Jurkat, Clone E6-1 (cell line): ENCODE measurements at regions not wholly inside any gene's neighbourhood (a gene's known extent, or its start where the extent isn't known, plus 50 kb on each side); places are given as distances from the start of the nearest gene placed in this dataset.

Experiments used
- DNase-seq: peaks from one replicate; pipeline ENCODE4 v3.0.0-alpha.2; 2011; ENCODE audit warnings: low read depth, low spot score
- H3K4me3 ChIP-seq: 2 replicates; pipeline ENCODE4 v1.5.1; 2011; ENCODE audit warnings: mild to moderate bottlenecking, low read length, control low read depth, moderate library complexity

DNA sequence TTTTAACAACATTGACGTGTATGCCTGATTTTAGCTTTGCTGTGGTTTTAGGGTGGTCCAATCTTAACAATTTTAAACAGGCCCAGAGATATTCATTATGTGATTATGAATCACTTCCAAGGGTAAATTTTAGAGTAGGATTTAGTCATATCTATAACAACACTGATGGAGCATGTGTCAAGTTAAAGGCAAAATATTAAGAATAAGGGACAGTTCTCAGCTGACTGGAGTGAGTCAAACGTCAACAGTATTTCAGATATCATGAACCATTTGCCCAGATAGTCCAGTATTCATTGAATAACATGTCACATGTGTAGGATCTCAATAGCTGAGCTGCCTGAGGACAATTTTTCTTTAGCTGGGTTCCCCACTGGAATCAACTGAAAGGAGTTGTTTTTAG lies 61.3 kb upstream of the VCX2 start:
- H3K4me3 ChIP-seq = no peak overlapping the region
- DNase-seq = no peak

DNA sequence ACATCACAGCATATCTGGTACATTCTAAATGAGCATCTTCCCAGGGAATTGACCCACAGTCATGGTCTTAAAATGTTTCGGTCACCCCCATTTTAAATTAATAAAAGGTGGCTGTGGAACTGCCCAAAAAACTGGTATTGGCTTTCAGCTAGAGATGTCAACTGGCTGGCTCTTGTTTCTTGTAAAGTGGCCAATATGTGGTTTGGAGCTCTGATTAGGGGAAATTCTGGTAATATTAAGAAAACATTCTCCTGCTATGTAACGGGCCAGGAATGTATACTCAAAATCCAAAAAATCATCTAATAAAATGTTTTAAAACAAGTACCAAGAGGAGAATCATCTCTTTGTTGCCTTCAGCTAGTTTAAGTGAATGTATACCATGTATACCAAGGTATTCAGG lies 62.0 kb upstream of the VCX2 start:
- DNase-seq = no peak
- no peak overlapping the region for H3K4me3 ChIP-seq

DNA sequence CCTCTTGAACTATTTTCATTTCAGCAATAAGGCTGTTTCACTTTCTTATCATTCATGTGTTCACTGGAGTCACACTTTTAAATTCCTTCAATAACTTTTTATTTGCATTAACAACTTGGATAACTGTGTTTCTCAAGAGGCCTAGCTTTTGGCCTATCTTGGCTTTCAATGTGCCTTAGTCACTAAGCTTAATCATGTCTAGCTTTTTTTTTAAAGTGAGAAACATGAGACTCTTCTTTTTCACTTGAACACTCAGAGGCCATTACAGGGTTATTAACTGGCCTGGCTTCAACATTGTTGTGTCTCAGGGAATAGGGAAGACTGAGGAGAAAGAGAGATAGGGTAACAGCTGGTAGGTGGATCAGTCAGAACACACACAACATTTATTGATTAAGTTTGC lies 64.0 kb upstream of the VCX2 start:
- no peak overlapping the region for H3K4me3 ChIP-seq
- no peak for DNase-seq

DNA sequence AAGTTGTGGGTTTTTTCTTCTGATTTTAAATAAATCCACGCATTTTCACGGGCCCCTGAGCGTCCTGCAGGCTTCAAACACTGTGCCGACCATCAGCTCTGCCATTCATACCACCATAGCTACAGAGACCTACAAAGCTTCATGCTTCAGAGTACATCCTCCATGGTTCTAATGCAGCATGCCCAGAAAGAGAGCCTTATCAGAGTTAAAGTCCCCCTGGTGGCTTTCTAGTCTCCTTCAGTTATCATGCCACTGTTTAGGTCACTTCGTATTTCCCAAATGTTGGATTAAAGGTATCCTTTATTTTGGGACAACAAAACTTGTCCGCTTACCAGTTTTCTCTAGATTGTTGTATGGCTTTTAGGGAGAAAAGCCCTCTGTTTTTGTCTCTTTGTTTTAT lies 66.7 kb upstream of the VCX2 start:
- H3K4me3 ChIP-seq = no peak overlapping the region
- DNase-seq = no peak

DNA sequence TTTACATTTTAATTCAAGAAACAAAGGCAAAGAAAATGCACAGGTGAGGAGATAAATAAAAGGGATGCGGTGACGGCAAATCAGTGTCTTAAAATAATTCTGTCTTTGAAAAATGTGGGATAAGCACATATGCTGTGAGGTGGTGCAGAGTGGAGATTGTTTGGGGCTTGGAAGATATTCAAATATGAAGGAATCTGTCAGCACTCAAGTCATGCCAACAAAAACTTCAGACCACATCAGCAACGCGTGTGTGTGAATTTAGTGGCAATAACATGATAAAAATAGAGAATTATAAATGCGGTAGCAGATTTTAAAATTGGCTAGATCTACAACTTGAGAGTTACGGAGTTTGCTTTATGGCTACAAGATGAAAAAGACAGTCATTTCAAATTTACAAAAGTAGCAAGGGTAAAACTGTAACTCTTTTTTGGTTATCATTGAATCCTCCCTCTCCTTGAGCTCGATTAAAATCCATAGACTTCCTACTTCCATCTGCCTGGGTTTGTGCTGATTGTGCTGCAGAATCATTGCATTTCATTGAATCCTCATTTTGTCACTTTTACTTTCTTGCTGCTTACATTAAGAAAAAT lies 71.5 kb upstream of the VCX2 start:
- no peak for DNase-seq
- H3K4me3 ChIP-seq = no peak overlapping the region

DNA sequence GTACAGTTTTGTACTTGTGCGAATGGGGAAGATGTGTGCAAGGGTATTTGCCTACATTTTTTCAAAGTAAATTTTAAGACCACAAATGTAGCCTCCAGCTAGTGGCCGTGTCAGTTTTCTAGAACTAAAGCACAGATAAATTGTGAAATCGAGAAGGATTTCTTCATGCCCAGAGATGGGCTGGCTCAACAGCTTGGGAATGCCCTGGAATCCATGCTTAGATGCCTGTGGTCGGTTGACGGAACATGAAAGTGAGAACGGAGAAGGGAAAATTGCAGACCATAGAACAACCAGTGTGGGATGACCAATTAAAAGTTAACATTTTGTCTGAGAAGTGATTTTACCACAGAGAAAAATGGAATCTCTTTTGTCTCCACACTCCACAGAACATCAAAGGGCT lies 73.2 kb upstream of the VCX2 start:
- no peak overlapping the region for H3K4me3 ChIP-seq
- no peak for DNase-seq

DNA sequence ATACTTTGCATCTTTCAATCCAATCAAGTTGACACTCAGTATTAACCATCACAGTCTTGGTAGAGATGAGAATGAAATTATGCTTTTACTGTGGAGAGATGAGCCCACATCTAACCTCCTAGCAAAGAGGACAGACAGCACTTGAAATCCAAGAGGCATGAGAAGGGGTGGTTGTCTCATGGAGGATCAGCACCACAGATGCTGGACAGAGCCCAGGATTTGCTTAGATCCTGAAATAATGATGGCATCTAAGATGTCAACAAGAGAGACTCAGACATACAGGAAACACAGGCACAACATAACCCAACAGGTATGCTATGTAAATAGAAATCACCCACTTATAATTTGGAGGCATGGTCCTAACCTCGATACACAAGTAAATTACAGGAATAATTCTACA lies 74.3 kb upstream of the VCX2 start:
- H3K4me3 ChIP-seq = no peak overlapping the region
- no peak for DNase-seq

DNA sequence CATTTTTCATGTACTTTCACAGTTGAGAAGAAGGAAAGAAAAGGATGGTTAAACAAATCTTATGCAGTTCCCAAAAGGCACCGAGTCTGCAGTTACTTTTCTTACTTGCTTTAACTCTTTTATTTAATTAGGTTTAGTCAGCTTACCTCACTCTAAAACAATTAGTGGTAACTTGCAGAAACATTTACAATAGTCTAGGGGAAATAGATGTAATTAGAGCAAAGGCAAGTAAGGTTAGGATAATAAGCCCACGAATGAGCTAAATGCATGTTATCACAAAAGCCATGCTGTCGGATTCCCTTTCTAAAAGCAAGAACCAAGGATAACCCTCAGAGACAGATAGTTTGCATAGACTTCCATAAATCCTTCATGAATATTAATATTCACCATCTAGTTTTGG lies 82.0 kb upstream of the VCX2 start:
- no peak overlapping the region for H3K4me3 ChIP-seq
- no peak for DNase-seq

DNA sequence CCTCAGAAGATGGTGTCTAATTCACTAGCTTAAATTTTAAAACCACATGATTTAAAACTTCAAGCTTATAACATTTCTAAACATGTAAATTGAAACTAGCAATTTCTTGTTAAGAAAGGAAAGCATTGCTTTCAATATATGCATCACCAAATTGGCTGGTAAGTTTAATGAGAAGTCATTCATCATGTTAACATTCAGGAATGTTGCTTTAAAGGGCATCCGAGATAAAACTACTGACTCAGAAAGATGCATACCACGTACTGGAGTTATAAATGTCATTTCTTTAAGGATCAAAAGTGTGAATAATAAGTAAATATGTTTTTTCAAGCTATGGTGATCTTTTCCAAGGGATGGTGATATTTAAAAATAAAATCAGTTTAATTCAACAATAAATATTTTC lies 83.3 kb upstream of the VCX2 start:
- H3K4me3 ChIP-seq = no peak overlapping the region
- DNase-seq = no peak

DNA sequence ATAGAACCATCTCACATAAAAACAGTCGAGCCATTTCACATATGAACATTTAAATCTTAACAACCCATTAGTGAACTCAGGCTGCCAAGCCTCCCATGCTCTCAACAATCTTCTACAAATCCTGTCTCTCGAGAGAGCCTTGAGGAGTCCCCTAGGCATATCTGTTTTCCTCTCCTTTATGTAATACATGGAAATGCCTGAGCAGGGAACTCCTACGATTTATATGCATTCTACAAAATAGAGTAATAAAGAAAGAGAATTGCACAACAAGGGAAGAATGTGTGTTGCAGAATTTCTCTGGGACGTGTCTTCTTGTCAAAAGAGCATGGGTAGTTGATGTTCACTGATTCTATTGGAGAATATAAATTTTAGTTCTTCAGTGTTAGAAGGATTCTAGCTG lies 101.8 kb upstream of the VCX2 start:
- no peak overlapping the region for H3K4me3 ChIP-seq
- DNase-seq = no peak

DNA sequence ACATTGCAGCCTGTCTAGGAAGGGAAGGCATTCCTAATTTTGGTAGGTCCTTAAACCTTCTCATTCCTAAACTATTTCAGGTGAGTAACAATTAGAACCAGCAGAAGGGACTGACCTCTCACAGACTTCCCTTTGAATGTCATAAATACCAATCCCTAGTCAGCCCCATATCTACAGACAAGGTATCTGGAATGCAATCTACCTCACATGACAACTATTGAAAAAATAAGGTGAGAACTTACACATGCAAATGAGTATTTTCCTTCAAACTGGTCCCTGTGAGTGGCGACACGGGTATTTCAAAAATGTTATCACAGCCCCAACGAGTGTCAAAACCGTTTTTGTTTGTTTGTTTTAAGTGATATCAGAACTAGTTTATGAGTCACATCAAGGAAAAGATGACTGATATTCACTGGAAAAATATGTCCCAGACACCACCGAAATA lies 102.4 kb upstream of the VCX2 start:
- no peak overlapping the region for H3K4me3 ChIP-seq
- DNase-seq = no peak

DNA sequence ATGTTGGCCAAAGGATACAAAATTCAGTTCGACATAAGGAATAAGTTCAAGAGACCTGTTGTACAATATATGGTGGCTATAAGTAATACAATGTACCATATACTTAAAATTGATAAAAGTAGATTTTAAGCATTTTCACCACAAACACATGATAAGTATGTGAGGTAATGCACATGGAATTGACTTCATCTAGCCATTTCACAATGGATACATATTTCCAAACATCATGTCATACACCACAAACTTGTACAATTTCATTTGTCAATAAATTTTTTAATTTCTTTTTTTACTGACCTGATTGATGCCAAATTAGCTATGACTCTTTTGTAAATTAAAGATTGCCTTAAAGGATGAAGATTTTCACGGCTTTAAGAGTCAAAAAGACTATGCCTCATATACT lies 103.1 kb upstream of the VCX2 start:
- no peak overlapping the region for H3K4me3 ChIP-seq
- no peak for DNase-seq

DNA sequence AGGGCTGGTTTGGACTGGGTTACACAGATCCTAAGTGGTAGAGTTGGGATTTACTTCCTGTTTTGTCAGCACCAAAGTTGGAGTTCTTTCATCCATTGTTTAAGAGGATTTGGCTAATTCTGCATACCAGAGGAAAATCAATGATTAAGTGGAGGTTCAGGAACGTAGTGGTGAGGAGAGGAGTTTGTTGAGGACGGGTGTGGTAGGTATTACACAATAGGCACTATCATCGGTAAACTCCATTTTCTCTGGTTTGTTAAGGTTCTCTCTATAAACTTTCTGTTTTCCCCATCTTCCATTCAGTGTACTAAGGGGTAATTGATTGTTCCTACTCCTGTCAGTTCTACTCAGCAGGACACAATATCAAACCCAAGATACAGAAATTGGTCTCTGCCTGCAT lies 107.5 kb upstream of the VCX2 start:
- DNase-seq = no peak
- no peak overlapping the region for H3K4me3 ChIP-seq

DNA sequence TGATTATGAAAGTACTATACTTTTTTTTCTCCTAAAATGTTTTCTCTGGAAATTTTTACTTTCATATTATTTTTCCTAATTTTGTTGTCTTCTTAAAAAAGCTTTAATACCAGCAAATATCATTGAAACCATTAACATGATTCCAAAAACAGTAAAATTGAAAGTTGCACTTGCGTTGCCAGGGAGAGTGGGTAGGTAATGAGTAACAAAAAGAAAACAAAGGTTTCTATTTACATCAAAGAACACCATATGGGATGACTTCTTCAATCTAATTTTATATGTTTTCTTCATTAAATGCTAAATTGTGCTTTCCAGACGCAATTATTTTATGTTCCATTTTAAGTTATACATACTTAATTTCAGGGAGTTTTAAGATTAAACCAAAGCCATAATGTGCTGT lies 108.3 kb upstream of the VCX2 start:
- H3K4me3 ChIP-seq = no peak overlapping the region
- no peak for DNase-seq

DNA sequence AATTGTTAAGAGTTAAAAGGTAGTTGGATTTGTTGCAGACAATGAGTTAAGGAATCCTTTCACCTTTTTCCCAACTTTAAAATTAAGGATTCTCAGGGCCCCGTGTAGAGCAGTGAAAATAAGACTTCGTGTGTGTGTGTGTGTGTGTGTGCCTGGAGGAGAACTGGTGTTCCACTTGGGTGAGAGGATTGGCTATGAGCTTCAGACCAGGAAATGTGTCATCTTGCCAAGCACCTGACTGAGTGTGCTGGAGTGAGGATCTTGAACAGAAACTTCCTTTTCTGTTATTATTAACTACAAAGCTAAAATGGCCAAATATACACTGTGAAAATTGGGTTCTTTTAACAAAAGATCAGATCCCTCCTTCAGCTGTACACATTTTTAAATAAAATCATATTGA lies 113.1 kb upstream of the VCX2 start:
- no peak for DNase-seq
- no peak overlapping the region for H3K4me3 ChIP-seq

DNA sequence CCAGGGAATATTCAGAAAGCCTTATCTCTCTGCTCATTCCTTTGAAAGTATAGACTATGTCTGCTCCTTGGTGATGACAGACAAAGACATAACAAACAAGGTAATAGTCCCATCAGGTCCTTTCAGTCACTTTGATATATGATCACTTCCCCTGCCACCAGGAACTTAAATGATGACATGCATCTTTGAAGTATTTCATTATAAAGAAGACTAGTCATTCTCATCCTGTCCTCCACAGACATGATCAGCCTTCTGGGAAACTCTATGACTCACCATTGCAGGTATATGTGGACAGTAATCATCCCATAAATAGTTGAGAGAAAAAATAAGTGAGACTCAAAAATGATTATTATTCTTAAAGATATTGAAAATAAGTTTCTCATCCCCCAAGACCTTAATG lies 117.5 kb upstream of the VCX2 start:
- H3K4me3 ChIP-seq = no peak overlapping the region
- DNase-seq = no peak

DNA sequence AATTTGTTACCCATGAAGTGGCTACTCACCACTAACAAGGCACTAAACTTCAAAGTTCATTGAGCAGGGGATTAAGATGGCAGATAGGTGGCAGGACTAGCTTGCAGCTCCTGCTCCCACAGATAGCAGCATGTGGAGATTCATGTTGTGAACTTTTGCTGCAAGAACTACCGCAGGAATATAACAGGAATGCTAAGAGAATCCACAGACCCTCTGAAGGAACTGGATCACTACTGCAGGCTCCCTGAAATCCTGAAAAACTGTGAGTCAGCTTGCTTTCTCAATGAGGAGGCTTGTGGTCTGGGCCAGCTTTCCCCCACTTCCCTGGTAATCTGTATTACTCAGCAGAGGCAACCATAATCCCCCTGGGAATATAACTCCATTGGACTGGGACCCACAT lies 118.5 kb upstream of the VCX2 start:
- H3K4me3 ChIP-seq = no peak overlapping the region
- DNase-seq = no peak

DNA sequence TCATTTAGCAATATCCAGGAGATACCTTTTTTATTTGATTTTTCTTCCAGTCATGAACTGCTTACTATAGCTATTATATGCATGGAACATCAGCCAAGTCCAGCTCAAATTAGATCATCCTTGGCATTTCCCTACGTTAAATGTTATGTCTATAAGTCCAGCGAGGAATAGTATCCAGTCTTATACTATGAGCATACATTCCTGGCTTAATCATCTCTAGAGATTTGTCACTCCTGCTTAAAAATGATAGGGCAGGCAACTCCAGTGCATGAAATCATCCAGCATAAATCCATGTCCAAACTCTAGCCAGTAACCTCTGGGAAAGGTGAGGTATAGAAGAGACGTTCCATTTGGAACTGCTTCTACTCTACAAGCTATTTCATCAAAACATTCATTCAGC lies 126.7 kb upstream of the VCX2 start:
- no peak overlapping the region for H3K4me3 ChIP-seq
- DNase-seq = no peak

DNA sequence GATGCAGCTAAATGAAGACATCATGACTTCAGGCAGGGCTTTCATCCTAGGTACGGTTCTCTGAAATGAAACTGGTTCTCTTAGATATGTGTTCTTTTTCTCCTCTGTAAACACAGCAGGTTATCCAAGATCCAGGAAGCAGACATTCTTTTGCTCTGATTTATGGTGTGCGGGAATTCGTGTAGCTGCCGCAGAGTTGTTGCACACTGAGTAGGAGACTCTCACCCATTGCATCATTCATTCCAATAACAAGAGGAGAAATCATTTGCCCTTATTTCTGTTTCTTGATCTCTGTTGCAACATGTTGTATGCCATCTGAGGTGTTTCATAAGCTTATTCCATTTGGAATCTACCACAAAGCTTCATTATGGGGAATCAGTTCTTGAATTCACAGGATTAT lies 133.6 kb upstream of the VCX2 start:
- no peak for DNase-seq
- no peak overlapping the region for H3K4me3 ChIP-seq

DNA sequence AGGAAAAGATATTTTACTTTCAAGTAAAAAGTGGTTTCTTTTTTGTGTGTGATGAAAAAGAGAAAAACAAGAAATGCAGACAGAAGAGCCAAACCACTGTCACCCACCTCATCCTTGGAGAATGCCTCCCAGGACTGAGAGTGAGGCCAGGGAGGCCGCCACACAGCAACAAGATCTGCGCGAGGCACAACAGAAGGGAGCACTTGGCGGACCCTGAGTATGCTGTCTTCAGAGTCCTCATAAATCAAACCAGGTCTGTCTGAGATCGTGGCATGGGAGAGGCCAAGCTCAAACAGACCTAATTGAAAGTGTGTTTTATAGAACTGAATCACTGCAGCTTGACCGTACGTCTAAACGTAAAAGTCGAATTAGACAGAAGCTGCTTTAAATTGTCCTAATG lies 134.3 kb upstream of the VCX2 start:
- no peak for DNase-seq

DNA sequence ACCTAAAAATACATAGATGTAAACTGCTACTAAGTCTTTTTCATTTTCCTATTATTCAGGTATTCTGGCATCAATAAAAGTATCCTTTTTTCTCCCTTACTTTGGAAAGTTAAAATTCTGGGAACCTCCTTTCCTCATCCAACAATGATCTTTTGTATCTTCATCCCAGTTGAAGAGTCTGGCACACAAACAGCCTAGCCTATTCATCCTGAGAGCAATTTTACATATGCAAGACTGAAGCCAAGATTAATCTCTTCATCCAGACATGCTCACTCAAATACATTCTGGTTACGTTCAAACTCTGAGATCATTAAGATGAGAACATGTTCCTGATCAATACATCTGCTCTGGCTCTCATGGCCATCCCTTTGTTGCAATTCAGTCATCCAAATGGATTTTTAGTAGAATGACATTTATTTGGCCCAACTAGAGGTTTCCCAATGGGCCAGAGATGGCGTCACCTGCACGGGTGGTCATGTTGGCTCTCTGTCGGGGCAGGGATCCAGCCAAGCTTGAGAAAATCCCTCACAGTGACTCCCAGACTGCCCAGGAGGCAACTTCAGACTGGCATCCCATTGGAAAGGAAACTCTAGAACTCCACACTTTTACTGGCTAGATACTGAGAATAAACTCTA lies 135.3 kb upstream of the VCX2 start:
- DNase-seq = no peak
- no peak overlapping the region for H3K4me3 ChIP-seq

More for the DNA sequence above, 134.3 kb upstream of the VCX2 start:
- no peak overlapping the region for H3K4me3 ChIP-seq

DNA sequence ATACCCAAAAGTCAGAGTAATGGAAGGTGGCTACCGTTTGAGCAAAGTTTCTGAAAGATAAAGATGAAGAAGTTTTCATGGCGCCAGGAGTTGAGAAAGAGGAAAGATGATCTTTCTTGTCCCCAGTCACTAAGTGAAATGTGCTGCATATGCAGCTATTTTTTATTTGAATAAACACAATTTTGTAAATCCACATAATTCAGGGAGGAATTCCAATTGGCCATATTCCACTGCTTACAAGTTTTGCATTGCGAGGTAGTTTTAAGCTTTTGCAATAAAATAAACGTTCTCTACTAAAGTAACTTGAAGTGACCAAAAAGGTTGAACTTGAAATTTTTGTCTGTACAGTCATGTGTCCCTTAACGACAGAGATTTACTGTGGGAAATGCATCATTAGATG lies 139.3 kb upstream of the VCX2 start:
- no peak overlapping the region for H3K4me3 ChIP-seq
- no peak for DNase-seq
